HG02884 (cell line): ENCODE measurements at regions not wholly inside any gene's neighbourhood (a gene's known extent, or its start where the extent isn't known, plus 50 kb on each side); places are given as distances from the start of the nearest gene placed in this dataset.
"Not testable (repeated sequence)": the region's sequence is repeated elsewhere in the genome, so short reads cannot be mapped to it uniquely, and the experiment has no call there.

Experiments
- ATAC-seq: cut with Tn5 transposase; IDR thresholded peaks from one replicate; pipeline ENCODE4 v1.9.1; 2021; ENCODE audit warnings: mild to moderate bottlenecking, moderate library complexity; ENCODE audit not compliant: unreplicated experiment

DNA sequence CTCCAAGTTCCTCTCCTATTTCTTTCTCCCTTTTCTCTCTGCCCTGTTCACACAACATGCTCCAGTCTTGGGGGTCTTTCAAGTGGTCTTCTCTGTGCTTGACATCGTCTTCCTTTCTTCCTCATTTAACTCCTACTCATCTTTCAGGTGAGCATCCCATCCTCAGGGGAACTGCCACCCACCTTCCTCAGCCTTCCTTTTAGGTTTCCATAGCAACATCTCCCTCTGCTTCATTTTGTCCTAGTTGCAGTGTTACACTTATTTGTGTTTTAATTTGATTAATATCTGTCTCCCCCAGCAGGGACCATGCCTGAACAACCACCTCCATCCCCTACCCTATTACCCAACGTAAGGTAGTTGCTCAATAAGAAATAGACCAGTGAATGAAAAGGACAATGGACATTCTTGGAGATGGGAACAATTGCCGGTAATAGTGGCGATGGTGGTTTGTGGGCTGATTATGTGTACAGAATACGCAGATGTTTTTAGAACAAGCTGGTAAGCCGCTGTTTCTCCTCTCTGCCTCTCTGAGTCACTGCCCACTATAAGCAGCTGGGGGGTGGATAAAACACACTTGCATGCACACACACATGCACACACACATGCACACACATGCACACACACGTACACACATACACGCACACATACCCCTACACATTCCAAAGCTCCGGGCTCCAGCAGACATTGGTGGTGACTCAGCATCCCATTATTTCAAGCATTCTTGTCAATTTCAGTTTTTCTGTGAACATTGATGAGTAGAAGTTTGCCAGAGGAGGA, 251.6 kb downstream of the GATA3 start:
- no peak for ATAC-seq

DNA sequence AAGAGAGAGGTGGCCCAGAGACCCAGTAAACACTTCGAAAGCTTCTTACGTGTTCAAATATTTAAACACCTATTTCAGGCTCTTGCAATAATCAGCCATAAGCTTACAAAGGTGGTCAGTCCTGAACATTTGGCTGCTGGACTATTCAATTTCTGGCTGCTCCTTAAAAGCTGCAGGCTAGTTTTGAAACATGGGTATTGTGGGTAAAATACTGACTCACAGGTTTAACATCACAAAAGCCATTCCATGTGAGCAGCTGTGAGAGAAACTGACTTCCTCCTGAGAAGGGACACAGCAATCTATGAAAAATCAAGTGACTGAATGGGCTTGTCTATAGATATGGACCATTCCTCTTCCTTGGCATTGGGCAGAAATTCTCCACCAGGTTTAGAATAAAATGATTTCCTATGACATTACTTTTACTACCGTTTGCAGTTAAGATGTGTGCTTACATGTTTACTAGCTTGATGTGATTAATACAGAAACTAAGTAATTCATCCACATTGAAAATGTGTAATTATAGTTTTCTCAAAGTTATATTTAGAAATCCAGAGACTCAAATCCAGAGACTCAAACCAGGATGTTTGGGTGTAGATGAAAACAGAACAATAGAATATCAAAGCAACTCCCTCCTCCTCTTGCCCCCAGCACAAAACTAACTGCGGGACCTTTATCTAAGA, 252.3 kb downstream of the GATA3 start:
- no peak for ATAC-seq

DNA sequence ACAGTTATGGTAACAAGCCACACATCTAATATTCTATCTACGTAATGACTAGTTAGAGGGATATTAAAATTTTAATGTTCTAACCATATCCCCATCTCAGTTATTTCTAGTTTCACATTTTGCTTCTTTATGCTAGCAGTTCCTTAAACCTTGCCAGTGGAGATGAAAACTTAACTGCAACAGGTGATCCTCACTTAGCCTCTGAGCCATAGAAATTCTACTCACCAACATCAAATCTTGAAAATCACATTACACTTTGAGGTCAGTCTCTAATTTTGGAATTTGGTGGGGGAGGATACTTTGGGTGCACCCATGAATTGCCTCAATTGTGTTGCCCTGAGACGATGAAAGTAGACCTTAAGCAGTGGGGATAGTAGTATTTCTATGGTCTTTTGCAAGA, 256.4 kb downstream of the GATA3 start:
- ATAC-seq: no peak

DNA sequence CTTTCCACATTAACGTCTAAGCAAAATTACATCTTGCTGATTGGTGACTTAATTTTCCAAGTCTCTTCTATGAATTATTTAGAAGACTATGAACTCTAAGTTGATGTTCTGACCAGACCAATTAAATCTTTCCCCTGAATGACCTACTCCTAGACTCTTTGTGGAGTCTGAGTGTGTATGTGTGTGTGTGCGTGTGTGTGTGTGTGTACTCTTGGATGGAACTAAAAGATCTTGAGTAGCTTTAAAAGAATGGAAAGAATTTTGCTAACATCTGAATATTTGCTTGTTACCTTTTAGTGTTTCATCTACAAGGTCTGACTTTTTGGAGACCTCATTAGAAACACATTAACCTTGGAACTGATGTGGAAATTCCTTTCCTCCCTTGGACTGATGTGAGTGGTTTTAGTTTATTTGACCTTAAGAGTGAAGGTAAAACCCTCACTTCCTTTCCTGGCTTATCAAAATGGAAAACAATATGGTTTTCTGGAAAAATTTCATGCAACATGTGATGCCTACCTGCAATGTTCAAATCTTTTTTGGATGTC, 257.1 kb downstream of the GATA3 start:
- ATAC-seq: no peak

DNA sequence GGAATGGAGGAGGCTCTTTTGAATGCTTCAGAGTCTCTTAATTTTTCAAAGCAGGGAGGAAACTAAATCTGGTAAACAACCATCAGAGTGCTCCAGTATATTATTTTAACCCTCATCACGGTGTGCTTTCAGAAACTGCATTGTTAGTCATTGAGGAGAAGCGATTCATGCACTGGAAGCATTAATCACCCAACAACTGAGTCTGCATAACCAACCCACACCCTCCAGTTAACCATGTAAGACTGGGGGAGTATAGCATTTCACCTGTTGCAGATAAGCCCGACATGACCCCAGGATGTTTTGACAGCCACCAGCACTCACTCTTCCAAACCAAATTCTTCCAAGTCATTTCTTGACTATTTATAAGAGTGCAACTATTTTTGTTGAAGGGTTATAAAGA, 257.6 kb downstream of the GATA3 start:
- ATAC-seq: no peak

DNA sequence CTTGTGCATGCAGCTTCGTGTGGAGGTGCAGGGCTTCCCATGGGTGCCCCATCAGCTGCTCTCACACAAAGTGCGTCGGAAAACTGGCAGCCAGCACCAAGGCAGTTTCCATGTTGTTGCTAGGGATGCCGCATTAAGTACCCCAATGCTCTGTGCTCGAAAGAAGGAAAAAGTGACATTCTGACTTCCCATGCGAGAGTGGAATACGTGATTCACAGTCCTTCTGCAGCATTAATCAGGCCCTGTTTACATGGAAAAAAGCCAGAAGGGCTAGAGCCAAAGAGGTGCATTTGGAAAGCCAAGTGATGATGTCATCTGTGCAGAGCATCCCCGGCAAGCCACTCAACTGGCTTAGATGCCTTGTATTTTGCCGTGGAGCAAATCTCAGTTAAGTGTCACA, 258.3 kb downstream of the GATA3 start:
- no peak for ATAC-seq

DNA sequence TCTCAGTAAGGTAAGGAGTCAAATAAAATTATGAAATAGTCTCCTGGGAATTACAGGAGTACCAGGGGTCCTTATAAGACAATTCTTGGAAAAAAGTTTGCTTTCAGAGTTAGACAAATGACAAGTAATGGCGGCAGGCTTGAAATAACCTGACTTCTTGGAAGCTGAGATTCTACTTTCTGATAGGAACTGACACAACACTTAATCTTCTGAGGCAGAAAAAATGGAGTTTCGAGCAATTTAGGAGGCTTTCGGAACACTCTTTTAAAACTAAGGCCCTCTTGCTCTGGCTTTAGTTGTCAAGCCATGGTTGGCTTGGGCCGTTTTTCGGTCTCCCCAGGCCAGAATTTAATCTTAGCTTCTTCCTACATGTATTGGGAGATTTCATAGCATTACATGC, 260.0 kb downstream of the GATA3 start:
- ATAC-seq: no peak

DNA sequence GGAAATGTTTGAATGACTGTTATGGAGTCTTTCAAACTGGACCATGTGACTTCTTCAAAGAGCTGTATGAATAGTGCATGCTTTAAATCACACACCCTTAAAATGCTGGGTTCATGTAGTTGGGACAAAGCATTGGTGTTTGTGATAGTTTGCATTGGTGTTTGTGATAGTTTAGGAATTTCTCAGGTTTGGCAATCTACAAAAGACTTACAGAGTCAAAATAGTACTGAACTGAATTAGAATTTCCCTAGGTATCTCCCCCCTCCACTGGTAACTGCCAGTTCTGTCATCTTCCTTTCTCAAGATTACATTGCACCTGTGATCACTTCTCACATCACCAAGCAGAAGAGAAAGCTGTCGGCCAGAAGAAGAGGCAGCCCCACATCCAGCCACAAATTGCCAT, 261.1 kb downstream of the GATA3 start:
- ATAC-seq: peak; percentile 84

DNA sequence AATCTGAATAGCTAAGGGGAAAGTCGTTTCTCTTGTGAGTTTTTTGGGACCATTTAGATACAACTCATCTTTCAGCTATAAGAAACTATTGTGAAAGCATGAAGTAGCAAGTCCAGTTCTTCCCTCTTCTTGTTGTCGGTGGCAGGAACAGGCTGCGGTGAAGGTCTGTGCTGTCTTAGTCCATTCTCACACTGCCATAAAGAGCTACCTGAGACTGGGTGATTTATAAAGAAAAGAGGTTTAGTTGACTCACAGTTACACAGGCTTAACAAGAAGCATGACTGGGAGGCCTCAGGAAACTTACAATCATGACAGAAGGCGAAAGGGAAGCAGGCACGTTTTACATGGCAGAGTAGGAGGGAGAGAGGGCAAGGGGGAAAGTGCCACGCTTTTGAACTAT, 261.8 kb downstream of the GATA3 start:
- ATAC-seq: no peak

DNA sequence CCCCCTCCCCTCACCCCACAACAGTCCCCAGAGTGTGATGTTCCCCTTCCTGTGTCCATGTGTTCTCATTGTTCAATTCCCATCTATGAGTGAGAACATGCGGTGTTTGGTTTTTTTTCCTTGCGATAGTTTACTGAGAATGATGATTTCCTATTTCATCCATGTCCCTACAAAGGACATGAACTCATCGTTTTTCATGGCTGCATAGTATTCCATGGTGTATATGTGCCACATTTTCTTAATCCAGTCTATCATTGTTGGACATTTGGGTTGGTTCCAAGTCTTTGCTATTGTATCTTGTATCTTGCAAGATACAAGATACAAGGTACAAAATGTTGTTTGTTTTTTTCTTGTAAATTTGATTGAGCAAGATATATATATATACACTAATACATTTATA, 263.9 kb downstream of the GATA3 start:
- not testable (repeated sequence) for ATAC-seq

DNA sequence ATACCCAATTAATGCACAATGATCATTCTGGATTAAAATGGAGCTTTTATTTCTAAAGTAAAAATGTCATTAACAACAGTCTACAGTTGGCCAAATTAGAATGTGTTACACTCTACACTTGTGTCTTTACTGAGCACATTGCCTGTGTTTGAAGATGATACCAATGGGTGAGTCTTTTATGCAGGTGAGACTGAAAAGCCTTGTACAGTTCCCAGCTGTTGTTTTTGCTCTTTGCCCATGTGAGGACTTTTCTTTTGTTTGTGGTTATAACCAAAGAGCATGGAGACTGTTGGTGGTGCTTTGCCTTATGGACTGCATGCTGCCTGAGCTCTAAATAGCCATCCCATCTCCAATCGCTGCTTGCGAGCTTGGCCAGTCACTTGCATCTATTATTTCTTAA, 264.5 kb downstream of the GATA3 start:
- no peak for ATAC-seq

DNA sequence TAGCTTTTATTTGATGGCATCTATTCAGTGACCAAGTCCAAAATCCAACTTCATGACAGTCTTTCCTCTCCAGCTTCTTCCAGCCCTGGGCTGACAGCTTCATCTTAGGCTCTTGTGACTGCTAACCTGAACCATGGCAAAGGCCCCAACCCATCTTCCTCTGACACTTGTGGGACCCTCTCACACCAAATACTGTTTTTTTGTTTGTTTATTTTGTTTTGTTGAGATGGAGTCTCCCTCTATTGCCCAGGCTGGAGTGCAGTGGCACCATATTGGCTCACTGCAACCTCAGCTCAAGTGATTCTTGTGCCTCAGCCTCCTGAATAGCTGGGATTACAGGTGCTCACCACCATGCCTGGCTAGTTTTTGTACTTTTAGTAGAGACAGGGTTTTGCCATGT, 265.2 kb downstream of the GATA3 start:
- no peak for ATAC-seq

DNA sequence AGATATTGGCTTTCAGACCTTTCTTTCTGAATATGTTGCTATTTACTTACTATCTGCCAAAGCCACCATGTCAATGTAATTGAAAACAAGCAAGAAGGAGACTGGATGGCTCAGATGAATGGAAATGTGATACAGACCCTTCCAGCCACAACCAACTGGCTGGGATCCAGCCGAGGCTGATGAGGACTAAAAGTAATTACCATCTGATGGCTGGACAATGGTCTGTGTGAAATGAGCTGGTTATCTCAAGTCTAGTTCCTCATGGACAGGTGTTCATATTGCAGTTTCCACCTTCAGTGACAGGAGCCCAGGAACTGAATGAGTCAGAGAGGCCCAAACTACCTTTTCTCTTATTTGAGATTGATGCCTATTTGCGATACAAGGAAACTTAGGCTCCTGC, 267.5 kb downstream of the GATA3 start:
- peak; percentile 80 for ATAC-seq

DNA sequence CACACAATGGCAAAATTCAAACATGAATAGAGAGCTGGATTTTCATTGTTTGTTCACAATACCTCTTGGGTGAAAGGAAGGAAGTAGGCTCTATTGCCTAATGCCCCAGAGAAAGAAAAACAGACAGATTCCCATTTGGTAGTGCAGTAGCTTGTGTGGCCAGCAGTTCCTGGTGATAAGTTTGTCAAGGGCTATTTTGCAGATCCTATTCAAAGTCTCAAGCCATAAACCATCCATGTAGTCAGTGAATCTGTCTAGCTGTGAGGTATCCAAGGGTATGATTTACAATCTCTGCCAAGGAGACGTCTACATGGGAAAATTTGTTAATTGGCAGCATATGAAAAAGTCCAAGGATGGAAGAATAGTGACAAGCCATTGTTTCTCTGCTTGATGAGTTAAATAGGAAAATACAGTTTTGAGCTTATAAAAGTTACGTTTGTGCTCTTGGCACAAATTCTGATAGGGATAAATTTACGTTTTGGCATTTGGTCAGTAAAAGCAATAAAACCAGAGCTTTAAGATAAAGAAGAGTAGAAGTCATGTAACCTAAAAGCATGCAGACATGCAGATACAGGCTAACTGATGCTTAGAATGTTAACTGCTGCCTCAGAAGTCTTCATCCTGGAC, 269.1 kb downstream of the GATA3 start:
- ATAC-seq: no peak

DNA sequence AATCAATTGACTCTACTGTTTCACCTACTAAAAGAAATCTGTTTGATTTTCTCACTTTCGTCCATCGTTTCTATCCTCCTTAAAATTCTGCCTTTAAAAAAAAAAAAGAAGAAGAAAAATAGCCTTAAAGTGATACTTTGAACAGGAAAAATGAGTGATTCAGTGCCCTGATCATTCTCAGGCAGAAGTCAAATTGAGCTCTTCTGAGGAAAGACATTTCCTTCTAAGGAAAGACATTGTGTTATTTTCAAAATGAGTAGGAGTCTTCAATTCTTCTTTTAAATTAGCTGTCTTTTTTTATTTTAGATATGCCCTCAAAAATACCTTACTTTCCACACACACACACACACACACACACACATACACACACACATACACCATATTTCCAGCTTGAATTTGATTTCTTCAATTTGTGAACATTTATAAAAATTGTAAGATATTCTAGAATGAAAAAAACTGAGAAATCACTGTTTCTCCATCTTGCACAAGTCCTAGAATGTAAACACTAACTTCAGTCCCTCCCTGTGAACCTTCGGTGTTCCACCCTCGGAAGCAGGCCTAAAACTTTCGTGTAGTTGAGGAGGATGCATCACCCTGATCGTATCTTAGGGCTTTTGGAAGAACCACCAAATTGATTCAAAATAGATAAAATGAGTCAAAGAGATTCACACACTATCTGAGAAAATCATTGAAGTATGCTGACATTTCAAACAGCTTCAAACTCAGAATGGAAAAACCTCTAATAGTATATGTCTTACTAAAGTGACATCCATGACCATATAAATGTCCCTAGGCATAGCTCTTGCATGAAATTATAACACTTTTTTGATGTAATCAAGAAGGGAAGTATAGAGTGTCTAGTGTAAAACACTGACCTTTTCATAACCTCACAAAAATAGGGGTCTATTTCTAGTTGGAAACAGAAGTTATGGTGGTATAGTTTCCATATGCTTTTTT, 270.8 kb downstream of the GATA3 start:
- no peak for ATAC-seq

DNA sequence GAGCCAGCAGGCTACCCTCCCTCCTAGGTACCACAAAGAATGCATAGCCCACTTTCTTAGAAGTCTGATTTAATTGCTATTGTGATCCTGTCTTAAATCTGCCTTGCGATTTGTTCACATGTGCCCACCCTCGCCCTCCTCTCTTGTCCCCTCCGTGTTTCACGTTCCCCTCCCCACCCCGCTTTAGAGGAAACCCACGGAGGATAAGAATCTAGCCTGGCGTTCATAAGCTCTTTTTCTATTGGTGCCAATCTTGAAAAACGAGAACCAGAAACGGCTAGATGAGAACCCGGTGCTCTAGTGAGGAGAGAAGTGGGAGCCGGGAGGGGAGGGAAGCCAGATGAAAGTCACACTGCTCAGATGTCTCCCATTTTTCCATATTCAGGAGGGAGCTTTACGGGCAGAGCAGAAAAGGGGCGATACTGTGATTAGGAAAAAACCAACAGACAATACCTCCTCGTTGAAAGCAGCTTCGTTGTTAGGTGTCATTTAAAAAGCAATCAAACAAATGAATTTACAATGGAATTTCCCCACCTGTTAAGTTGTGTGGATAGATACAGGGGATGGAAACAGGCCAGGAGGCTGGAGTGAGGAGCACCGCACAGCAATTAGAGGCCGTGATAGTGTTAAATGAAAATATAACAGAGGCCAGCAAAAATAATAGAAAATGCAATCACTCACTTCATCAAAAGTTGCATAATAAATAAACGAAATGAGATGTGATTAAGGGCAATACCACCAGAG, 272.1 kb downstream of the GATA3 start:
- no peak for ATAC-seq

DNA sequence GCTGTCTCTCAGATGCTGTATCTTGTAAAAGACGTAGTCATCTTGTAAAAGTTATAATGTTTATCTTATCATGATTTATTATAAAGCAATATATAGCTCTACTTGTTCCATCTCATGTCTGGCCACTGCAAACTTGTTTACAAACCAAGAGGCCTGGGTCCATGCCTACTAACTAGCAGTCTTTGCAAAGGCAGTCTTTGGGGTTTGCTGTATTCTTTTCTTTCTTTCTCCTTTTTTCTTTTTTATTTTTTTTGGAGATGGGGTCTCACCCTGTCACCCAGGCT, 272.6 kb downstream of the GATA3 start:
- ATAC-seq: no peak

DNA sequence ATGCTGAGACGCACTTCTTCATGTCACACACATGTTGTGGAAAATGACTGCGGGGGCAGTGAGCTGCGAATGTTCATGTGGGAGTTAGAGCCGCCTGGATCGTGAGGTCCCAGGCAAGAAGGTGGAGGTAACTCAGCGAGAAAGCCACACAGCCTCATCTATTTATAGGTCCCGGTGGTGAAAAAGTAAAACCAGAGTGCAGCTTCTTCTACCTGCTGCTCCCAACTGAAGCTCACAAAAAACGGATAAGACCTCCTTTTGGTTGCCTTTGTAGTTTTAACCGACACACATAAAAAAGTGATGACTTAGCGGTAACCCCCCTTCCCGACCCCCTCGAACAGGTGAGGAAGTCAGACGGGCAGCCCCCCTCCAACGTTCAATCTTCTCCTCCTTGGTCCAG, 276.9 kb downstream of the GATA3 start:
- no peak for ATAC-seq

DNA sequence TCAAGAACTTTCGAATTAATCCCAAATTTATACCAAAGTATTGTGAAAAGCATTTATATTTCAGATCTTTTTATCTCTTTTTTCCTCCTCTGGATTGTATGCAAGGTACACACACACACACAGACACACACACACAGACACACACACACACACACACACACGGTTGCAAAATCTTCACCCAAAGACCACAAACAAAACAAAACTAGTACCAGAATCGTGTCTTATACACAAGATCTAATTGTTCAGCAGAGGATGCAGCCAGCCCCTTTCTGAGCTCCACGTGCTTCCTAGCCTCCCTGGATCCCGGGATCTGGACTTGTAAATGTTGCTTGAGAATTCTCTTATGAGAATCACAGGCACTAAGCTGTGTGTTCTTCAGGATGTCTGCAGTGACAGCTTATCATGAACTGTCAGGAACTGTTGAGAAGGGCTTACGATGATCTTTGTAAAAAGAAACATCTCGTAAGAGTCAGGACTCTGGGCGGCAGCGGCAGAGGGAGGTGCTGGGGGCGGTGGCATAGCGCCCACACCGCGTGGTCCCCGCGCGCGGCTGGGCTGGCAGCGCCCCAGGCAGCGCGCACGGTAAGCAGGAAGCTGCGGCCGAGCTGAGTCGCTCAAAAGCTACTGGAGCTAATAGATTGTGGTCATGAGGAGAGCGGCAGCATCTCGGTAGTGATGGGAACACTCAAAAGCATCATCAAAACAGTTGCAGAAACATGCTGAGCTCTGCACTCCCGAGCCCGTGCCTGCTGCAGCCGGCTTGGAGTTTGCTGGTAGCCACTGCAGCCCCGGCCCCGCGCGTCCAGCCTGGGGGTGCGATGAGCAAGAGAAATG, 277.6 kb downstream of the GATA3 start:
- peak; percentile 93 for ATAC-seq

DNA sequence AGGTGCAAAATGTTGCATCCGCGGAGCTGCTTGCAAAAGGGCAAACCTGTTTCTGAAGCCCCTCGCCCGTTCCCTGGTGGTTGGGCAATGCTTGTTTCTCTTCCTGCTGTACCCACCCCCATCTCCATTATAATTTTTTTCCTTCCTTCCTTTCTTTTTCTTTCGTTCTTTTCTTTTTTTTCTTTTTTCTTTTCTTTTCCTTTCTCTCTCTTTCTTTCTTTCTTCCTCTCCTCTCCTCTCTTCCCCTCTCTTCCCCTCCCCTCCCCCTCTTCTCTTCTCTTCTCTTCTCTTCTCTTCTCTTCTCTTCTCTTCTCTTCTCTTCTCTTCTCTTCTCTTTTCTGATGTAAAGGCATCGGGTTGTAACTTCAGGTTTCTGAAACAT, 278.2 kb downstream of the GATA3 start:
- no peak for ATAC-seq
